H9 (cell line): ENCODE measurements at regions not wholly inside any gene's neighbourhood (a gene's known extent, or its start where the extent isn't known, plus 50 kb on each side); places are given as distances from the start of the nearest gene placed in this dataset.
A peak's percentile ranks its signal among the peaks of the same experiment; 100 is the strongest.

Experiments used
- DNase-seq: peaks from one replicate; pipeline ENCODE4 v3.0.0-alpha.2; 2017
- H2AFZ ChIP-seq: one replicate; pipeline ENCODE4 v1.6.1; 2013; ENCODE audit warnings: mild to moderate bottlenecking, low read length, control low read depth, moderate library complexity
- H2AK5ac ChIP-seq: 2 replicates; pipeline ENCODE4 v1.6.1; 2013; ENCODE audit warnings: low read length, control low read depth, mixed read lengths; ENCODE audit not compliant: insufficient read length
- H2BK120ac ChIP-seq: one replicate; pipeline ENCODE4 v1.6.1; 2013; ENCODE audit warnings: low read depth, mild to moderate bottlenecking, low read length, control low read depth, inconsistent platforms; ENCODE audit not compliant: poor library complexity, severe bottlenecking
- H2BK12ac ChIP-seq: 2 replicates; pipeline ENCODE4 v1.6.1; 2013; ENCODE audit warnings: low read length, control low read depth, mixed read lengths, low read depth; ENCODE audit not compliant: insufficient read length
- H2BK15ac ChIP-seq: 2 replicates; pipeline ENCODE4 v1.6.1; 2013; ENCODE audit warnings: low read depth, low read length, control low read depth
- H2BK20ac ChIP-seq: one replicate; pipeline ENCODE4 v1.6.1; 2013; ENCODE audit warnings: low read depth, mild to moderate bottlenecking, low read length, control low read depth, inconsistent platforms; ENCODE audit not compliant: poor library complexity, severe bottlenecking
- H2BK5ac ChIP-seq: 2 replicates; pipeline ENCODE4 v1.6.1; 2013; ENCODE audit warnings: low read length, control low read depth, mixed read lengths; ENCODE audit not compliant: insufficient read length
- H3K14ac ChIP-seq: 2 replicates; pipeline ENCODE4 v1.6.1; 2013; ENCODE audit warnings: low read length, control low read depth; ENCODE audit not compliant: insufficient read depth
- H3K18ac ChIP-seq: 2 replicates; pipeline ENCODE4 v1.6.1; 2013; ENCODE audit warnings: low read depth, mild to moderate bottlenecking, mixed read lengths, low read length, control low read depth; ENCODE audit not compliant: insufficient read length
- H3K23ac ChIP-seq: 2 replicates; pipeline ENCODE4 v1.6.1; 2013; ENCODE audit warnings: low read length, control low read depth, mixed read lengths, low read depth; ENCODE audit not compliant: insufficient read length
- H3K23me2 ChIP-seq: 2 replicates; pipeline ENCODE4 v1.6.1; 2013; ENCODE audit warnings: low read depth, mild to moderate bottlenecking, mixed read lengths, low read length, control low read depth; ENCODE audit not compliant: insufficient read length, poor library complexity, severe bottlenecking
- H3K27ac ChIP-seq: 2 replicates; pipeline ENCODE4 v1.5.1; 2013; ENCODE audit warnings: low read length, control low read depth, mixed read lengths, low read depth; ENCODE audit not compliant: insufficient read length
- H3K27me3 ChIP-seq: 2 replicates; pipeline ENCODE4 v1.6.1; 2013; ENCODE audit warnings: low read length, control low read depth, inconsistent platforms; ENCODE audit not compliant: insufficient read depth
- H3K4ac ChIP-seq: 2 replicates; pipeline ENCODE4 v1.6.1; 2013; ENCODE audit warnings: low read depth, mild to moderate bottlenecking, control low read depth, inconsistent platforms, low read length, moderate library complexity
- H3K4me1 ChIP-seq: 2 replicates; pipeline ENCODE4 v1.6.1; 2013; ENCODE audit warnings: low read length, control low read depth, inconsistent platforms; ENCODE audit not compliant: insufficient read depth
- H3K4me2 ChIP-seq: 2 replicates; pipeline ENCODE4 v1.6.1; 2013; ENCODE audit warnings: low read length, control low read depth, mixed read lengths; ENCODE audit not compliant: insufficient read length, insufficient read depth
- H3K56ac ChIP-seq: 2 replicates; pipeline ENCODE4 v1.6.1; 2013; ENCODE audit warnings: low read depth, mild to moderate bottlenecking, mixed read lengths, low read length, control low read depth; ENCODE audit not compliant: insufficient read length
- H3K79me1 ChIP-seq: 2 replicates; pipeline ENCODE4 v1.6.1; 2013; ENCODE audit warnings: low read depth, mild to moderate bottlenecking, moderate library complexity, low read length, control low read depth, inconsistent platforms; ENCODE audit not compliant: insufficient read depth, poor library complexity, severe bottlenecking
- H3K79me2 ChIP-seq: 2 replicates; pipeline ENCODE4 v1.6.1; 2013; ENCODE audit warnings: low read length, control low read depth, inconsistent platforms; ENCODE audit not compliant: insufficient read depth
- H3K9ac ChIP-seq: 2 replicates; pipeline ENCODE4 v1.6.1; 2013; ENCODE audit warnings: low read length, control low read depth, mixed read lengths; ENCODE audit not compliant: insufficient read length; ENCODE audit errors: extremely low read depth
- H3K9me3 ChIP-seq: one replicate; pipeline ENCODE4 v1.6.1; 2013; ENCODE audit warnings: low read depth, low read length, inconsistent platforms; ENCODE audit not compliant: control insufficient read depth
- H3T11ph ChIP-seq: one replicate; pipeline ENCODE4 v1.6.1; 2013; ENCODE audit warnings: mild to moderate bottlenecking, low read length, control low read depth, inconsistent platforms
- H4K20me1 ChIP-seq: one replicate; pipeline ENCODE4 v1.6.1; 2013; ENCODE audit not compliant: control insufficient read depth, insufficient read length, insufficient read depth
- H4K5ac ChIP-seq: 2 replicates; pipeline ENCODE4 v1.6.1; 2013; ENCODE audit warnings: low read depth, mild to moderate bottlenecking, mixed read lengths, low read length, control low read depth; ENCODE audit not compliant: insufficient read length
- H4K8ac ChIP-seq: replicated peaks from 2 replicates; pipeline ENCODE4 v1.6.1; 2013; ENCODE audit warnings: low read length, control low read depth, mixed read lengths, low read depth; ENCODE audit not compliant: insufficient read length
- H4K91ac ChIP-seq: 2 replicates; pipeline ENCODE4 v1.6.1; 2013; ENCODE audit warnings: low read depth, mild to moderate bottlenecking, moderate library complexity, mixed read lengths, low read length, control low read depth; ENCODE audit not compliant: insufficient read length
- H3K27ac Mint-ChIP-seq, 3 experiments: 2 replicates in 2 of 3; 3 replicates in 1 of 3; pipeline ENCODE4 v1.8.0; 2020 to 2021; ENCODE audit warnings: mixed read lengths in 3 of 3, mild to moderate bottlenecking in 1 of 3, moderate library complexity in 1 of 3
- H3K27me3 Mint-ChIP-seq: 2 replicates; pipeline ENCODE4 v1.8.0; 2021; ENCODE audit warnings: low read depth, mild to moderate bottlenecking, moderate library complexity, mixed read lengths
- H3K36me3 Mint-ChIP-seq, 3 experiments: 2 replicates in 2 of 3; 3 replicates in 1 of 3; pipeline ENCODE4 v1.8.0; 2020 to 2021; ENCODE audit warnings: low read depth in 3 of 3, mixed read lengths in 3 of 3; ENCODE audit not compliant: insufficient read depth in 1 of 3
- H3K4me1 Mint-ChIP-seq, 2 experiments: 2 replicates each; pipeline ENCODE4 v1.8.0; 2020; ENCODE audit warnings: mixed read lengths in 2 of 2
- H3K4me3 Mint-ChIP-seq, 2 experiments: 2 replicates in 1 of 2; 3 replicates in 1 of 2; pipeline ENCODE4 v1.8.0; 2020 to 2021; ENCODE audit warnings: mild to moderate bottlenecking in 2 of 2, mixed read lengths in 2 of 2, moderate library complexity in 1 of 2
- H3K9me3 Mint-ChIP-seq, 2 experiments: 2 replicates in 1 of 2; 3 replicates in 1 of 2; pipeline ENCODE4 v1.8.0; 2020; ENCODE audit warnings: mild to moderate bottlenecking in 2 of 2, mixed read lengths in 2 of 2, moderate library complexity in 1 of 2
- WGBS: extraction: QIAGEN DNeasy Blood & Tissue Kit; methylation state at CpG from one replicate; pipeline ENCODE4 v1.1.7; 2013; ENCODE audit warnings: missing lambda C conversion rate, low lambda C conversion rate, mixed read lengths; ENCODE audit not compliant: insufficient read length; ENCODE audit errors: extremely low coverage; 5-methylcytosine and 5-hydroxymethylcytosine counted together
- TF ChIP-seq, protein P1 (sequence below): fragments of 200-600 bp; sonication (generic); conservative IDR thresholded peaks from 3 replicates; pipeline ENCODE4 v1.8.0; 2021; ENCODE audit warnings: antibody characterized with exemption, mild to moderate bottlenecking

DNA sequence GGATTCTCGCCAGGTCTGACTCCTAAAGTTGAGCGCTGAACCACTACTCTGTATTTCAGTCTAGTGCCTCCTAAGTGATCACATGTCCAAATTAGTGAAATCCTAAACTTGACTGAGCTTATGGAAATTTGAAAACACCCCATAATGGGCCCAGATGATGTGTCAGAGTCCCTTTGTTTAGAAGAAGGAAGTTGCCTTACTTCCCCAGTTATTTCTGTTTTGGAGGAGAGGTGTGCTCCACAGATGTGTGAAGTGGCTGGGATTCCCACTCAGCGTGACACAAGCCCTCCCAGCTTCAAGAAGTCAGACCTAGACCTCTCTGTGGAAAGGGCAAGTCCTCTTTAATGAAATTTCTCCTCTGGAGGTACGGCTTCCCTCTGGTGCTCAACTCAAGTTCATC, 188.8 kb downstream of the TTLL7 start:
- no peak overlapping the region for H3K4me3 Mint-ChIP-seq
- peaks cover 3 to 4% of the 10 kb centered on the region in 2 experiments; a peak in 2 of 4 replicates for H3K4me1 Mint-ChIP-seq
- no CpG with 5 or more reads among the region's 4 CpGs for WGBS
- Histone ChIP-seq H3K18ac (no peak overlapping the region), H3K79me2 (no peaks in the 10 kb centered on the region), H2BK5ac (no peak overlapping the region), H2BK15ac (no peak overlapping the region), H3T11ph (no peak overlapping the region), H4K20me1 (no peaks in the 10 kb centered on the region), H2AFZ (no peak overlapping the region), H3K23me2 (no peaks in the 10 kb centered on the region), H3K27ac (no peak overlapping the region), H2BK120ac (no peak overlapping the region), H4K5ac (no peak overlapping the region), H3K23ac (no peak overlapping the region), H3K4ac (no peak overlapping the region), H2BK20ac (no peak overlapping the region), H4K91ac (no peak overlapping the region), H3K79me1 (no peaks in the 10 kb centered on the region), H3K4me1 (no peaks in the 10 kb centered on the region), H2AK5ac (no peak overlapping the region), H2BK12ac (no peak overlapping the region), H3K9me3 (no peaks in the 10 kb centered on the region), H4K8ac (no peak overlapping the region), H3K9ac (no peak overlapping the region), H3K14ac (no peak overlapping the region), H3K56ac (no peak overlapping the region), H3K4me2 (no peak overlapping the region), H3K27me3 (no peaks in the 10 kb centered on the region)
- TF ChIP-seq, protein P1, sequence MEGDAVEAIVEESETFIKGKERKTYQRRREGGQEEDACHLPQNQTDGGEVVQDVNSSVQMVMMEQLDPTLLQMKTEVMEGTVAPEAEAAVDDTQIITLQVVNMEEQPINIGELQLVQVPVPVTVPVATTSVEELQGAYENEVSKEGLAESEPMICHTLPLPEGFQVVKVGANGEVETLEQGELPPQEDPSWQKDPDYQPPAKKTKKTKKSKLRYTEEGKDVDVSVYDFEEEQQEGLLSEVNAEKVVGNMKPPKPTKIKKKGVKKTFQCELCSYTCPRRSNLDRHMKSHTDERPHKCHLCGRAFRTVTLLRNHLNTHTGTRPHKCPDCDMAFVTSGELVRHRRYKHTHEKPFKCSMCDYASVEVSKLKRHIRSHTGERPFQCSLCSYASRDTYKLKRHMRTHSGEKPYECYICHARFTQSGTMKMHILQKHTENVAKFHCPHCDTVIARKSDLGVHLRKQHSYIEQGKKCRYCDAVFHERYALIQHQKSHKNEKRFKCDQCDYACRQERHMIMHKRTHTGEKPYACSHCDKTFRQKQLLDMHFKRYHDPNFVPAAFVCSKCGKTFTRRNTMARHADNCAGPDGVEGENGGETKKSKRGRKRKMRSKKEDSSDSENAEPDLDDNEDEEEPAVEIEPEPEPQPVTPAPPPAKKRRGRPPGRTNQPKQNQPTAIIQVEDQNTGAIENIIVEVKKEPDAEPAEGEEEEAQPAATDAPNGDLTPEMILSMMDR: no peak
- peak overlapping the region in 2 of 3 experiments; percentile 25 to 35; a peak in 2 of 7 replicates for H3K27ac Mint-ChIP-seq
- DNase-seq: no peak
- no peaks in the 10 kb centered on the region for H3K27me3 Mint-ChIP-seq
- H3K9me3 Mint-ChIP-seq: no peaks in the 10 kb centered on the region; a peak in 1 of 5 replicates
- H3K36me3 Mint-ChIP-seq: no peaks in the 10 kb centered on the region
